Ectodermal cell (in vitro differentiated cells): ENCODE measurements at regions not wholly inside any gene's neighbourhood (a gene's known extent, or its start where the extent isn't known, plus 50 kb on each side); places are given as distances from the start of the nearest gene placed in this dataset.

Experiments
- H3K27ac ChIP-seq: 2 replicates; pipeline ENCODE4 v1.7.0; 2013; ENCODE audit warnings: mild to moderate bottlenecking, low read depth, low read length; ENCODE audit not compliant: insufficient read depth, poor library complexity, severe bottlenecking
- H3K27me3 ChIP-seq: 2 replicates; pipeline ENCODE4 v1.7.0; 2013; ENCODE audit warnings: mild to moderate bottlenecking, low read length; ENCODE audit not compliant: insufficient read depth, control insufficient read depth, poor library complexity, severe bottlenecking
- H3K36me3 ChIP-seq: one replicate; pipeline ENCODE4 v1.7.0; 2013; ENCODE audit warnings: low read length; ENCODE audit not compliant: control insufficient read depth, insufficient read depth
- H3K4me1 ChIP-seq: one replicate; pipeline ENCODE4 v1.7.0; 2013; ENCODE audit warnings: low read length; ENCODE audit not compliant: control insufficient read depth, insufficient read depth
- H3K4me3 ChIP-seq: 2 replicates; pipeline ENCODE4 v1.7.0; 2013; ENCODE audit warnings: low read depth, low read length, control low read depth; ENCODE audit not compliant: insufficient read depth
- H3K9me3 ChIP-seq: 2 replicates; pipeline ENCODE4 v1.7.0; 2013; ENCODE audit warnings: mild to moderate bottlenecking, low read length, moderate library complexity; ENCODE audit not compliant: control insufficient read depth
- WGBS, 2 experiments: methylation state at CpG; one replicate each; pipeline ENCODE4 v1.1.7; 2013; ENCODE audit warnings: missing lambda C conversion rate in 2 of 2; 5-methylcytosine and 5-hydroxymethylcytosine counted together

- H3K4me1 ChIP-seq, result peaks cover 3% of the 10 kb centered on the region
- H3K4me3 ChIP-seq, result no peak overlapping the region
- no peaks in the 10 kb centered on the region for H3K9me3 ChIP-seq
- no peaks in the 10 kb centered on the region for H3K27me3 ChIP-seq
- H3K36me3 ChIP-seq, result no peaks in the 10 kb centered on the region
- WGBS, 2 experiments, result 90 to 91% methylated on average over 2 of the region's 2 CpGs
- H3K27ac ChIP-seq, result no peak overlapping the region
Measured at GRCh38 chr11:115892016-115892415, 387.8 kb upstream of the CADM1 start.

GRCh38 chr11:115891581-115891980, 387.4 kb upstream of the CADM1 start:
- Histone ChIP-seq H3K4me3 (no peak overlapping the region), H3K4me1 (peaks cover 3% of the 10 kb centered on the region), H3K36me3 (no peaks in the 10 kb centered on the region), H3K27me3 (no peaks in the 10 kb centered on the region), H3K27ac (no peak overlapping the region), H3K9me3 (no peaks in the 10 kb centered on the region)
- 83 to 88% methylated on average over 1 of the region's 1 CpG for WGBS, 2 experiments

- H3K27ac ChIP-seq, result no peak overlapping the region
- no peaks in the 10 kb centered on the region for H3K27me3 ChIP-seq
- H3K9me3 ChIP-seq, result no peaks in the 10 kb centered on the region
- H3K36me3 ChIP-seq, result no peaks in the 10 kb centered on the region
- no peak overlapping the region for H3K4me3 ChIP-seq
- peaks cover 12% of the 10 kb centered on the region for H3K4me1 ChIP-seq
- 95 to 97% methylated on average over 5 of the region's 5 CpGs for WGBS, 2 experiments
Measured at GRCh38 chr11:115890500-115890899, 386.3 kb upstream of the CADM1 start.

GRCh38 chr11:115889712-115890111, 385.5 kb upstream of the CADM1 start:
- Histone ChIP-seq H3K36me3 (no peaks in the 10 kb centered on the region), H3K27ac (no peak overlapping the region), H3K4me1 (peaks cover 19% of the 10 kb centered on the region), H3K9me3 (no peaks in the 10 kb centered on the region), H3K4me3 (no peak overlapping the region), H3K27me3 (no peaks in the 10 kb centered on the region)
- 92 to 97% methylated on average over 6 of the region's 6 CpGs for WGBS, 2 experiments

- Histone ChIP-seq H3K4me3 (no peak overlapping the region), H3K9me3 (no peaks in the 10 kb centered on the region), H3K4me1 (peaks cover 28% of the 10 kb centered on the region), H3K36me3 (no peaks in the 10 kb centered on the region), H3K27me3 (no peaks in the 10 kb centered on the region), H3K27ac (no peak overlapping the region)
- WGBS, 2 experiments, result 92% methylated on average over 8 of the region's 8 CpGs
Measured at GRCh38 chr11:115887727-115888126, 383.5 kb upstream of the CADM1 start.

- peaks cover 28% of the 10 kb centered on the region for H3K4me1 ChIP-seq
- H3K27ac ChIP-seq, result no peak overlapping the region
- H3K4me3 ChIP-seq, result no peak overlapping the region
- no peaks in the 10 kb centered on the region for H3K36me3 ChIP-seq
- 92% methylated on average over 13 of the region's 13 CpGs for WGBS, 2 experiments
- no peaks in the 10 kb centered on the region for H3K27me3 ChIP-seq
- no peaks in the 10 kb centered on the region for H3K9me3 ChIP-seq
Measured at GRCh38 chr11:115887316-115887715, 383.1 kb upstream of the CADM1 start.

- Histone ChIP-seq H3K27me3 (no peaks in the 10 kb centered on the region), H3K9me3 (no peaks in the 10 kb centered on the region), H3K4me3 (no peak overlapping the region), H3K27ac (no peak overlapping the region), H3K36me3 (no peaks in the 10 kb centered on the region), H3K4me1 (peaks cover 28% of the 10 kb centered on the region)
- WGBS, 2 experiments, result 81 to 87% methylated on average over 5 of the region's 5 CpGs
Measured at GRCh38 chr11:115886422-115886733, 382.2 kb upstream of the CADM1 start.

GRCh38 chr11:115885535-115886421, 381.6 kb upstream of the CADM1 start:
- Histone ChIP-seq H3K9me3 (no peaks in the 10 kb centered on the region), H3K27me3 (no peaks in the 10 kb centered on the region), H3K4me1 (peaks cover 28% of the 10 kb centered on the region), H3K27ac (no peak overlapping the region), H3K36me3 (no peaks in the 10 kb centered on the region), H3K4me3 (no peak overlapping the region)
- WGBS, 2 experiments, result 50 to 51% methylated on average over 8 of the region's 8 CpGs

GRCh38 chr11:115884800-115885534, 380.8 kb upstream of the CADM1 start:
- H3K4me3 ChIP-seq, result no peak overlapping the region
- peaks cover 28% of the 10 kb centered on the region for H3K4me1 ChIP-seq
- no peaks in the 10 kb centered on the region for H3K9me3 ChIP-seq
- H3K36me3 ChIP-seq, result no peaks in the 10 kb centered on the region
- no peaks in the 10 kb centered on the region for H3K27me3 ChIP-seq
- 43 to 44% methylated on average over 5 of the region's 5 CpGs for WGBS, 2 experiments
- no peak overlapping the region for H3K27ac ChIP-seq

GRCh38 chr11:115874843-115875242, 370.6 kb upstream of the CADM1 start:
- WGBS, 2 experiments, result 95 to 99% methylated on average over 2 to 4 of the region's 4 CpGs
- Histone ChIP-seq H3K36me3 (no peaks in the 10 kb centered on the region), H3K4me3 (no peak overlapping the region)

More at GRCh38 chr11:115874843-115875242, 370.6 kb upstream of the CADM1 start:
- Histone ChIP-seq H3K9me3 (no peaks in the 10 kb centered on the region), H3K4me1 (peaks cover 10% of the 10 kb centered on the region), H3K27me3 (no peaks in the 10 kb centered on the region), H3K27ac (no peak overlapping the region)
